ENCODE measurements at regions not wholly inside any gene's neighbourhood (a gene's known extent, or its start where the extent isn't known, plus 50 kb on each side); places are given as distances from the start of the nearest gene placed in this dataset.

- H3K4me3 ChIP-seq (ENCODE audit: low read depth, low read length) = no peak overlapping the region
- no peaks in the 10 kb centered on the region for H3K27me3 ChIP-seq (replicated peaks)
- H3K27ac ChIP-seq = no peak overlapping the region
- DNase-seq = no peak
- H3K36me3 ChIP-seq (replicated peaks) = no peaks in the 10 kb centered on the region
- in situ Hi-C loops (cut with HindIII; ENCODE audit: low pct_ligation_motif_present, low sequenced_read_pairs) = no loop called here
- TF ChIP-seq, protein P1, sequence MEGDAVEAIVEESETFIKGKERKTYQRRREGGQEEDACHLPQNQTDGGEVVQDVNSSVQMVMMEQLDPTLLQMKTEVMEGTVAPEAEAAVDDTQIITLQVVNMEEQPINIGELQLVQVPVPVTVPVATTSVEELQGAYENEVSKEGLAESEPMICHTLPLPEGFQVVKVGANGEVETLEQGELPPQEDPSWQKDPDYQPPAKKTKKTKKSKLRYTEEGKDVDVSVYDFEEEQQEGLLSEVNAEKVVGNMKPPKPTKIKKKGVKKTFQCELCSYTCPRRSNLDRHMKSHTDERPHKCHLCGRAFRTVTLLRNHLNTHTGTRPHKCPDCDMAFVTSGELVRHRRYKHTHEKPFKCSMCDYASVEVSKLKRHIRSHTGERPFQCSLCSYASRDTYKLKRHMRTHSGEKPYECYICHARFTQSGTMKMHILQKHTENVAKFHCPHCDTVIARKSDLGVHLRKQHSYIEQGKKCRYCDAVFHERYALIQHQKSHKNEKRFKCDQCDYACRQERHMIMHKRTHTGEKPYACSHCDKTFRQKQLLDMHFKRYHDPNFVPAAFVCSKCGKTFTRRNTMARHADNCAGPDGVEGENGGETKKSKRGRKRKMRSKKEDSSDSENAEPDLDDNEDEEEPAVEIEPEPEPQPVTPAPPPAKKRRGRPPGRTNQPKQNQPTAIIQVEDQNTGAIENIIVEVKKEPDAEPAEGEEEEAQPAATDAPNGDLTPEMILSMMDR (IDR thresholded peaks at IDR 0.05; ENCODE audit: low read depth, low read length, missing control alignments) = no peak
Observed at GRCh38 chr6:167643223-167643622, 183.5 kb upstream of the AFDN start.

- Histone ChIP-seq H3K36me3 (replicated peaks) (no peaks in the 10 kb centered on the region), H3K27ac (no peak overlapping the region), H3K4me3 (ENCODE audit: low read depth, low read length) (no peak overlapping the region), H3K27me3 (replicated peaks) (no peaks in the 10 kb centered on the region)
- DNase-seq = no peak
- in situ Hi-C loops (cut with HindIII; ENCODE audit: low pct_ligation_motif_present, low sequenced_read_pairs) = no loop called here
- TF ChIP-seq, protein P1 (IDR thresholded peaks at IDR 0.05; ENCODE audit: low read depth, low read length, missing control alignments) = no peak
Observed at GRCh38 chr6:167643716-167644115, 183.0 kb upstream of the AFDN start.

GRCh38 chr6:167644412-167645132 lies 182.1 kb upstream of the AFDN start:
- Histone ChIP-seq H3K27me3 (replicated peaks) (no peaks in the 10 kb centered on the region), H3K27ac (no peak overlapping the region), H3K4me3 (ENCODE audit: low read depth, low read length) (no peak overlapping the region), H3K36me3 (replicated peaks) (no peaks in the 10 kb centered on the region)
- DNase-seq = no peak
- in situ Hi-C loops (cut with HindIII; ENCODE audit: low pct_ligation_motif_present, low sequenced_read_pairs) = no loop called here
- TF ChIP-seq, protein P1 (IDR thresholded peaks at IDR 0.05; ENCODE audit: low read depth, low read length, missing control alignments) = no peak

- Histone ChIP-seq H3K27me3 (replicated peaks) (no peaks in the 10 kb centered on the region), H3K27ac (no peak overlapping the region), H3K4me3 (ENCODE audit: low read depth, low read length) (no peak overlapping the region), H3K36me3 (replicated peaks) (no peaks in the 10 kb centered on the region)
- TF ChIP-seq, protein P1 (IDR thresholded peaks at IDR 0.05; ENCODE audit: low read depth, low read length, missing control alignments) = no peak
- in situ Hi-C loops (cut with HindIII; ENCODE audit: low pct_ligation_motif_present, low sequenced_read_pairs) = no loop called here
- DNase-seq = no peak
Observed at GRCh38 chr6:167645368-167645767, 181.3 kb upstream of the AFDN start.

GRCh38 chr6:167647306-167647705 lies 179.4 kb upstream of the AFDN start:
- H3K27ac ChIP-seq = no peak overlapping the region
- no peak overlapping the region for H3K4me3 ChIP-seq (ENCODE audit: low read depth, low read length)
- H3K36me3 ChIP-seq (replicated peaks) = no peaks in the 10 kb centered on the region
- H3K27me3 ChIP-seq (replicated peaks) = no peaks in the 10 kb centered on the region
- TF ChIP-seq, protein P1 (IDR thresholded peaks at IDR 0.05; ENCODE audit: low read depth, low read length, missing control alignments) = no peak
- no peak for DNase-seq
- in situ Hi-C loops (cut with HindIII; ENCODE audit: low pct_ligation_motif_present, low sequenced_read_pairs) = no loop called here
